ENCODE measurements at regions not wholly inside any gene's neighbourhood (a gene's known extent, or its start where the extent isn't known, plus 50 kb on each side); places are given as distances from the start of the nearest gene placed in this dataset.

DNA sequence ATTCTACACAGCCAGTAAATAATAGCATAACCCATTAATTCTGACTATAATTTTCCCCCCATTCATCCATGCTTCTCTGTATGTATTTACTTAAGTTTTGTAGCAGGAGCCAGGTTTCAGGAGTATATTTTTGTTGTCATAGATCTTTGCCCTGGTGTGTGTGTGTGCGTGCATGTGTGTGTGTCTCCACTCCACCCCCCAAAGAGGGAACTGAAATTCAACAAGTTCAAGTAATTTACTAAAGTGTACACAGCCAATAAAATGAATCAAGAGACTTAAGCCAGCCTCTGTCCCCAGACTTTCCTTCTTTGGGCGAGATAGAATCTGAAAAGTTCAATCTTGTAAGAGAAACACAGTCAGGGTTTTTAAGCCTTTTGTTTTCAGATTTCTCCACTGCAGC lies 792.0 kb downstream of the MED13L start:
- no peak overlapping the region for H3K27ac Mint-ChIP-seq
- CTCF ChIA-PET: no interaction called here
- H3K4me3 Mint-ChIP-seq: no peak overlapping the region
- ATAC-seq (no peak), DNase-seq (no peak)
- H3K36me3 Mint-ChIP-seq: no peaks in the 10 kb centered on the region
- H3K4me1 Mint-ChIP-seq: no peaks in the 10 kb centered on the region
- H3K27me3 Mint-ChIP-seq: no peaks in the 10 kb centered on the region
- H3K9me3 Mint-ChIP-seq (ENCODE audit: low read depth): peaks cover 3% of the 10 kb centered on the region

DNA sequence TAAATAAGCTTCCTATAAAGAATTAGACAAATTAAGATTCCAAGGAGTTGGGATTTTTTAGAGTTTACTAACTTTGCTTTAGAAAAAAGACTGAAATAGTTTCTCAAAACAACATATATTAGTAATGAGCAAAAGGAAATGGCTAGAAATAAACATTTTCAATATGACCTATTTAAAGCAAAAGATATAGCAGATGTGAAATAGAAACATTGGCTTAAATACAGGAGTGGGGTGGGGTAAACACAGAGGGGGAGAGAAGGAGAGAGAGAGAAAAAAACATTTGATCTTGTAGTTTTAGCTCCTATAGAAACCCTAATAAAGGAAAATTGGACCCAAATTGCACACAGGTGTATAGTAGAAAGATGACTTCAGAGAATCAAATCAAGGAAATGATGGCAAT lies 794.5 kb downstream of the MED13L start:
- H3K9me3 Mint-ChIP-seq (ENCODE audit: low read depth): peaks cover 3% of the 10 kb centered on the region
- CTCF ChIA-PET: no interaction called here

DNA sequence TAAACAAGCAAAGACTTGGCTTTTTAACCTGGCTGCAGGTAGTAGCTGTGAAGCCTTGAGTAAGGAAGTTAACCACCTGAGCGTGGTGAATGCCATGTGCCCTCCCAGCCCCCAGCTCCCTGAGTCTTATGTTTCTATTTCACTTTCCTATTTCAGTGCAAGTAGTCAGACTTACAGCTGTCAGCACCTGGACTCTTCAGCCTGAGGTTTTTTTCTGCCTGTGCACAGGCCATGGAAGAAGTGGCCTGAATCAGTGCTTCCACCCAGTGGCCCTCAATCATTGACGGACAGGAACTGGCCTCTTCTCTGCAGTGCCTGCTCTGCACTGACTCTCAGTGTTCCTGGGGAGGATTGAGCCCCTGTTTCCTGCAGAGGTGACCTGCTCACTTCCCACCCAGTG lies 796.4 kb downstream of the MED13L start:
- Mint-ChIP-seq H3K36me3 (no peaks in the 10 kb centered on the region), H3K4me1 (no peaks in the 10 kb centered on the region), H3K4me3 (no peak overlapping the region), H3K27ac (no peak overlapping the region), H3K9me3 (ENCODE audit: low read depth) (peaks cover 3% of the 10 kb centered on the region), H3K27me3 (no peaks in the 10 kb centered on the region)
- CTCF ChIA-PET: no interaction called here
- DNase-seq: no peak
- ATAC-seq: no peak

More for the DNA sequence above, 794.5 kb downstream of the MED13L start:
- DNase-seq: no peak
- no peak for ATAC-seq
- Mint-ChIP-seq H3K4me3 (no peak overlapping the region), H3K4me1 (no peaks in the 10 kb centered on the region), H3K27ac (no peak overlapping the region), H3K36me3 (no peaks in the 10 kb centered on the region), H3K27me3 (no peaks in the 10 kb centered on the region)

DNA sequence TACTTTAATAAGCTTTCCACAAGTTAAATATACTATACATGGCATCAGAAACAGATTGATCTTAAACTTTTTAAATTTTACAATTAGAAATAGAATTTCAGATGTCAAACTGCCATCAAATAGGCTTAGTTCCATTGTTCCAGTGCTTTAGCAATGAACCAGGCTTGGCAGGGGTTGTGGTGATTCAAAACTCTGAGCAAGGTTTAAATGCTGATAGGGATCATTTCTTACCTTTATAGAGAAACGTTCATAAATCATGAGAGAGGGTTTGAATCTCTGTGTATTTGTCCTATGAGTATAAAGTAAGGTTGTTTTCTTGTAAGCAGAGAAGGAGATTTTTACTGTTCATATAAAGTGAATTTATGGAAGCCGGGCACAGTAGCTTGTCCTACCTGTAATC lies 794.5 kb upstream of the TBX3 start:
- no peak for ATAC-seq
- Mint-ChIP-seq H3K36me3 (no peaks in the 10 kb centered on the region), H3K4me3 (no peak overlapping the region)

DNA sequence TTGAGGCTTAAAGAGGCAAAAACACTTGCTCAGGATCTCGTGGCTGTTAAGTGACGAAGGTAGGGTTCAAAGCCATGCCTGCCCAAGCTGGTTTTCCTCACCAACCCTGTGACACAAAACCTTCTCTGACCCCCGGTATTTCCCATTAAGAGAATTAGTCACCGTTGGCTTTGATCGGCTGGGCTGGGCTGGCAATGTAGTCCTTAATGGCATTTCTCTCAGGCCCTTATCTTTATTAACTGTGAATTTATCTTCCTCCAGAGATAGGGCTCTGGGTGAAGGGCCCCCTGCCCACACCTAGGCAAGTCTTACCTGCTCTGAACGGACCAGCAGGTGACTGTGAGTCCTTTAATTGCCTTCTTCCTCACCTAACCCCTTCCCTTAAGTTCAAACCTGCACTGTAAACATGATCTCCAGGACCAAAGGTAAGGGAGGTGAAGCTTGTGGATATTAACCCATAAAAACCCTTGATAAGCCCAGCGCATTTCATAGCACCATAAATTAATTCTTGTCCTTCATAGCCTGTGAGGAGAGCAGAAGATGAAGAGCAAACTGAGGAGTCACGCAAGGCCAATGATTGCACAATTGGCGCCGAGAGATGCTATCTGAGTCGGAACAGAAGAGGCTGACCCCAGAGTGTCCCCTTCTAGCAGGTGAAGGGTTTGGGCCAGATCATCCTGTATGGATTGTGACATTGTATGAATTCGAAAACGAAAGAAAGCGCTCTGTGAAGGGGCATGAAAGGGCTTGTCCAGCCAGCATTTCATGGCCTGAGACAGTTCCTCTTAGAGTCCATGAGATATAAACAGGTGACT lies 790.8 kb upstream of the TBX3 start:
- Mint-ChIP-seq H3K36me3 (no peaks in the 10 kb centered on the region), H3K9me3 (ENCODE audit: low read depth) (no peaks in the 10 kb centered on the region), H3K4me1 (no peaks in the 10 kb centered on the region), H3K27ac (no peak overlapping the region), H3K27me3 (no peaks in the 10 kb centered on the region), H3K4me3 (no peak overlapping the region)
- DNase-seq (no peak), ATAC-seq (no peak)
- CTCF ChIA-PET: no interaction called here

More for the DNA sequence above, 794.5 kb upstream of the TBX3 start:
- Mint-ChIP-seq H3K4me1 (no peaks in the 10 kb centered on the region), H3K27me3 (no peaks in the 10 kb centered on the region), H3K27ac (no peak overlapping the region), H3K9me3 (ENCODE audit: low read depth) (peaks cover 3% of the 10 kb centered on the region)
- DNase-seq: no peak
- CTCF ChIA-PET: no interaction called here

DNA sequence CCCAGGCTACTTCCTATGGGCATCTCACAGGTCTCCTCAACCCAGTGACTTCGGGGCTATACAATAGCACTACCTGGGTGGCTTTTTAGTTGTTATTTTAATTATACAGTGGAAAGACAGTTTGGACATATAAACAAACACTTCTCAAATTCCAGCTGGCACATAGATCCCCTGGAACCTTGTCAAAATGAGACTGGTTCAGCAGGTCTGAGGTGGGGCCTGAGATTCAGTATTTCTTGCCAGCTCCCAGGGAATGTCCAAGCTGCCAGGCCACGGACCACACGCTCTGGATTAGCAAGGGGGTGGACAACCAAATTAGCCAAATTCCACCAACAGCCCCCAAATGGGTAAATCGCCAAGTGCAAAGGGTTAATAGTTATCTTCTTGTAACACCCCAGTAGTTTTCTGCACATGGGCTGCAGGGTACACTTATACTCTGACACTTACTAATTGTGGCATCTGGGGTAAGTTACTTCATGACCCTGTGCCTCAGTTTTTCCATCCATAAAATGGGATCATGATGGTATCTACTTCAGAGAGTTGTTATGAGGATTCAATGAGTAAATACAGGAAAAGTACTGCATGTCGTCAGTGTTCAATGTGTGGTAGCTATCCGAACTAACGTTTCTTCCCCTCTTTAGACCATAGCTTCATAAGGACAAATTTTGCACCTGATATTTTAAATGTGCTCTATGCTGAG lies 789.4 kb upstream of the TBX3 start:
- H3K9me3 Mint-ChIP-seq (ENCODE audit: low read depth): no peaks in the 10 kb centered on the region
- DNase-seq (no peak), ATAC-seq (no peak)
- H3K36me3 Mint-ChIP-seq: no peaks in the 10 kb centered on the region
- no peaks in the 10 kb centered on the region for H3K27me3 Mint-ChIP-seq
- H3K27ac Mint-ChIP-seq: no peak overlapping the region
- no peak overlapping the region for H3K4me3 Mint-ChIP-seq
- H3K4me1 Mint-ChIP-seq: no peaks in the 10 kb centered on the region
- CTCF ChIA-PET: no interaction called here

DNA sequence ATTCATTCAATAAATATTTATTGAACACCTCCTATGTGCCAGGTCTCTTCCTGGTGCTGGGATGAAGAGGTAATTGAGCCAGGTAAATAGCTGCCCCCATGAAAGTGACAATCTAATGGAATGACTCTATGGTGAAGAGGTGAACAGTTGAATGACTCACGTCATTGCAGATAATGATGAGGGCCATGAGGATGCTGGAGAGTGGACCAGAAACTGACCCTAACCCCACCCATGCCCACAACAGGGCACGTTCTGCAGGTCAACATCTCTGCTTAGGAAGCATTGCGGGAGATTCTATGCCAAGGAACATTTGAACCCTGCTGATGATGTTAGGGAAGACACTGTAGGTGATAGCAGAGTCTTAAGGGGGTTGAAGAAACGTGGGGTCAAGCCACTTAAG lies 788.9 kb upstream of the TBX3 start:
- ATAC-seq: no peak
- no peak overlapping the region for H3K4me3 Mint-ChIP-seq
- no peak overlapping the region for H3K27ac Mint-ChIP-seq
- no peaks in the 10 kb centered on the region for H3K4me1 Mint-ChIP-seq
- no peaks in the 10 kb centered on the region for H3K36me3 Mint-ChIP-seq
- CTCF ChIA-PET: no interaction called here
- H3K9me3 Mint-ChIP-seq (ENCODE audit: low read depth): no peaks in the 10 kb centered on the region
- no peaks in the 10 kb centered on the region for H3K27me3 Mint-ChIP-seq
- no peak for DNase-seq

DNA sequence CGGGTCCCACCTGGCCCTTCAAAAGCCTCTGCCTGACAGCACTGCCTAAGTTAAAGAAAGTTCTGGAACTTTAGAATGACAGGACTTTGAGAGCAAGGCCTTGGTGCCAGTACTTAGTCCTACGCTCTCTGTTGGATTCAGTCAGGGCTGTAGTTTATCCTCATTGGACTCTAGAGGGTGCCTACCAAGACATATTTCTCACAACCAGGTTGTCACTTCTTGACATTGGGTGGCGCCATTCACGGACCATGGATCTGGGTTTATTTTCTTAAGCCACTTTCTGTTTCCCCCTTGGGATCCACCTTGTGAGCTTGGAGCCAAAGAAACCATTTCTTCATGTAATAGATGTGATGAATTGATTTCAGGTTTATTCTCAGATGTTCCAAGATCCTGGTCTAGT lies 787.0 kb upstream of the TBX3 start:
- no peak for ATAC-seq
- Mint-ChIP-seq H3K27ac (no peak overlapping the region), H3K4me1 (no peaks in the 10 kb centered on the region), H3K4me3 (no peak overlapping the region), H3K27me3 (no peaks in the 10 kb centered on the region), H3K9me3 (ENCODE audit: low read depth) (no peaks in the 10 kb centered on the region), H3K36me3 (no peaks in the 10 kb centered on the region)
- no peak for DNase-seq
- CTCF ChIA-PET: no interaction called here

DNA sequence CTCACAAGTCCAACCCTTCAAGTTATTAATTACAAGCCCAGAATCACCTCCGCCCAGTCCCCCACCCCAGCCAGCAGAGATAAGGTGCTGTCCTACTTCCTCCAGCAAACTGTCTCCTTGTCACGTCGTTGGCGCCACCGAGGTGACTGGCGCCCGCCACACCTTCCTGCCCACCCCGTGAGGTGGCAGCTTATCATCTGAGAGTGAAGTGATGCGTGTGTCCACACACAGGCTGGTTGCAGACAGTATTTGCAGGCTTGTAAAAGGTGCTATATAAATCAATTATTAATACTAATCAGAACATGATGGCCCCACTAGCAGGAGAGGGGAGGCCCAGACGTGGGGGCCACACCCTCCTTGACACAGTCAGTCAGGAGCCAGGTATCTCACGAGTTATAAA lies 786.6 kb upstream of the TBX3 start:
- H3K4me3 Mint-ChIP-seq: no peak overlapping the region
- ATAC-seq (no peak), DNase-seq (no peak)
- H3K4me1 Mint-ChIP-seq: no peaks in the 10 kb centered on the region
- CTCF ChIA-PET: no interaction called here
- H3K36me3 Mint-ChIP-seq: no peaks in the 10 kb centered on the region
- H3K27ac Mint-ChIP-seq: no peak overlapping the region
- no peaks in the 10 kb centered on the region for H3K9me3 Mint-ChIP-seq (ENCODE audit: low read depth)
- H3K27me3 Mint-ChIP-seq: no peaks in the 10 kb centered on the region

DNA sequence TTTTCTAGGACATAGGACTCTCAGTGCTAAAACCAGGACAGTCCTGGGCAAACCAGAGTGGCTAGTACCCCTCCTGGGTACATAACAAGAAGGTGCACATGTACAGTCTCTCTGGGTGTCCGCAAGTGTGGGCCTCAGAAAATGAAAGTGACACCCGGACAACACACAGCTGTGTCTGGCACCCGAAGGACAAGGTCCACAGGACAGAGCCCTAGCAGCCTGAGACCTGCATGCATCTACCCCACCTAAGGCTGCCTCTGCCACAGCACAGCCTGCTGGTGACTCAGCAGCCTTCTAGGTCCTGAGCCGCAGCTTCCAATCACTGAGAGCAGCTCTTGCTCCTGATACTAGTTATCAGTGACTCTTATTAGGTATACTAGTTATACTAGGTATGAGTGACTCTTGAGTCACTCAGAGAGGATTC lies 784.1 kb upstream of the TBX3 start:
- Mint-ChIP-seq H3K36me3 (no peaks in the 10 kb centered on the region), H3K27me3 (no peaks in the 10 kb centered on the region), H3K4me3 (no peak overlapping the region), H3K4me1 (no peaks in the 10 kb centered on the region), H3K27ac (no peak overlapping the region), H3K9me3 (ENCODE audit: low read depth) (no peaks in the 10 kb centered on the region)
- CTCF ChIA-PET: no interaction called here
- no peak for ATAC-seq
- DNase-seq: no peak

DNA sequence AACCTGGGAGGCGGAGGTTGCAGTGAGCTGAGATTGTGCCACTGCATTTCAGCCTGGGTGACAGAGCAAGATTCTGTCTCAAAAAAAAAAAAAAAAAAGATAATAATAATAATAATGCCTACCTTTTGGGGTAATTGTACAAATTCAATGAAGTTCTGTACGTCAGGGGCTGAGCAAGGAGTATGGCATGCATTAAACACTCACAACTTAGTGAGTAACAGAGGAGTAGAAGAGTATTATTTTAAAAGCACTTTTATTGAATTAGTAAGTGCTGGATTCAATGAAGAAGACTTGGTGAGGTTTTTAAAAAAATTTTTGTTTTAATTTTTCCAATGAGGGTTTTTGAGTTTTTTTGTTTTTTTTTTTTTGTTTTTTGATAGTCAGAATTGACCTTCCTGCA lies 783.6 kb upstream of the TBX3 start:
- H3K36me3 Mint-ChIP-seq: no peaks in the 10 kb centered on the region
- CTCF ChIA-PET: no interaction called here
- no peak overlapping the region for H3K27ac Mint-ChIP-seq
- no peaks in the 10 kb centered on the region for H3K9me3 Mint-ChIP-seq (ENCODE audit: low read depth)
- ATAC-seq (no peak), DNase-seq (no peak)
- H3K4me1 Mint-ChIP-seq: no peaks in the 10 kb centered on the region
- no peak overlapping the region for H3K4me3 Mint-ChIP-seq
- no peaks in the 10 kb centered on the region for H3K27me3 Mint-ChIP-seq

DNA sequence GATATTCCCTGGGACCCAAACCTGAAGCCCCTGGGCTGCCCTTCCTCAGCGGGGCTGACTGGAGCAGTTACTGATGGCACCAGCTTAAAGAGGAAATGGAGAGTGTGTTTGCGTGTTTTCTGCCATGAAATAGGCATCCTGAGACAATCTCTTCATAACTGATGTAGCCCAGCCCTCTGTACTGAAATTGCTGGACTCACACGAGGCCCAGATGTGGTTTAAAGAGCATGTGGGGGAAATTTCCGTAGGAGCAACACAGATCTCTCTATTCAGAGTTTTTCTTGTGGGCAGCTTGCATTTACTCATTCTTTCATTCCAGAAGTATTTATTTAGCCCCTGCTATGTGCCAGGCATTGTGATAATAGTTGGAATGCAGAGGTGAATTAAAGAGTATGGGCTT lies 782.1 kb upstream of the TBX3 start:
- ATAC-seq (no peak), DNase-seq (no peak)
- Mint-ChIP-seq H3K4me3 (no peak overlapping the region), H3K27ac (no peak overlapping the region), H3K27me3 (no peaks in the 10 kb centered on the region), H3K4me1 (no peaks in the 10 kb centered on the region), H3K36me3 (no peaks in the 10 kb centered on the region), H3K9me3 (ENCODE audit: low read depth) (no peaks in the 10 kb centered on the region)
- CTCF ChIA-PET: no interaction called here

DNA sequence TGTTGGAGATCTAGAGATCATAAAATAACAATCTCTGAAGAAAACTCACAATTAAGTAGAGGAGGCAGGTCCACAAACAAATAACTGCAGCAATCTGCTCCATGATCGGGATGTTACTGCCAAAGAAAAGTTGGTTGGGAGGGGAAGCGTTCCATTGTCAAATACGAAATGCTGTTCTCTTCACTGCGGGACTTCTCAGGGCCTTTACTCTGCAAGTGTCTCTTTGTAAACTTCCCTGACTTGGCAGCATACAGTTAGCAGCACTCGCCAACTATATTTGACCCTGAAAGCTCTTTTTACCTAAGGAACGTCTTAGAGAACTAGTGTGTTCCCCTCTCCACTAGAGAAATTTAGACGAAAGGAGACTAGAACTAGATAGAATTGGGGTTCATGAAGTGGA lies 780.7 kb upstream of the TBX3 start:
- H3K27ac Mint-ChIP-seq: no peak overlapping the region
- no peak for DNase-seq
- no peaks in the 10 kb centered on the region for H3K36me3 Mint-ChIP-seq
- H3K9me3 Mint-ChIP-seq (ENCODE audit: low read depth): no peaks in the 10 kb centered on the region
- no peak overlapping the region for H3K4me3 Mint-ChIP-seq
- CTCF ChIA-PET: no interaction called here
- no peaks in the 10 kb centered on the region for H3K27me3 Mint-ChIP-seq
- no peaks in the 10 kb centered on the region for H3K4me1 Mint-ChIP-seq
- ATAC-seq: no peak

DNA sequence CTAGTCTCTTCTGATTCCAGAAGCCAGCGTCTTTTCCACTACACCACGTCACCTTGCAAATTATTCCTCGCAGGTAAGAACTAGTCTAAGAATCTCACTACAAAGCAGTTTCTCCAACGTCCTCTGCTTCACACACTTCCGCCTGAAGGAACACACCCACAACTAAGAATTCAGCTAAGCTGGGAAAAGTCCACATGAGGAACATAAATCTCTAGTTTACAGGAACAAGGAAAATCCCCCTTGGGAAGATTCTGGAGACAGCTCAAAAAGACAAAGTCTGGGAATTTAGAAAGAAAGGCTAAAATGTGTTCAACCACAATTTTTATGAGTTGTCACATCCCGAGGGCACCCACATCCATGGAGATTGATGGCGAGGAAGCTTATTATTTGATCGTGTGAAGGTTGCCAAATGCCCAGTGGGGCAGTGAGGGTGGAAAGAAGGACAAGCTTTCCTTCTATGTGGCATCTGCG lies 780.2 kb upstream of the TBX3 start:
- no peak overlapping the region for H3K27ac Mint-ChIP-seq
- ATAC-seq (no peak), DNase-seq (no peak)
- H3K36me3 Mint-ChIP-seq: no peaks in the 10 kb centered on the region
- CTCF ChIA-PET: no interaction called here
- H3K9me3 Mint-ChIP-seq (ENCODE audit: low read depth): no peaks in the 10 kb centered on the region
- H3K27me3 Mint-ChIP-seq: no peaks in the 10 kb centered on the region
- H3K4me3 Mint-ChIP-seq: no peak overlapping the region
- no peaks in the 10 kb centered on the region for H3K4me1 Mint-ChIP-seq

Data from activated CD8-positive, alpha-beta memory T cell treated with anti-CD3 and anti-CD28 coated beads, Interleukin-2, amount 10 ng/mL, durations not matched to agents 7 days and 5 days (primary cell).